KMS-11 (cell line): ENCODE measurements at regions not wholly inside any gene's neighbourhood (a gene's known extent, or its start where the extent isn't known, plus 50 kb on each side); places are given as distances from the start of the nearest gene placed in this dataset.

Experiments
- H2AFZ ChIP-seq: fragments of 200-600 bp; sonication (generic); 2 replicates; pipeline ENCODE4 v1.6.1; 2016; ENCODE audit warnings: antibody characterized with exemption, mixed run types, low read depth
- H3K27ac ChIP-seq: fragments of 200-600 bp; sonication (generic); 2 replicates; pipeline ENCODE4 v1.6.1; 2016; ENCODE audit warnings: mild to moderate bottlenecking, mixed run types
- H3K27me3 ChIP-seq: fragments of 200-600 bp; sonication (generic); 2 replicates; pipeline ENCODE4 v1.6.1; 2017; ENCODE audit warnings: mild to moderate bottlenecking, low read depth, mixed run types, moderate library complexity; ENCODE audit not compliant: insufficient read depth
- H3K36me3 ChIP-seq: fragments of 200-600 bp; sonication (generic); 2 replicates; pipeline ENCODE4 v1.6.1; 2017; ENCODE audit warnings: mild to moderate bottlenecking, mixed run types; ENCODE audit not compliant: insufficient read depth
- H3K4me1 ChIP-seq: fragments of 200-600 bp; sonication (generic); 2 replicates; pipeline ENCODE4 v1.6.1; 2016; ENCODE audit warnings: mild to moderate bottlenecking, low read depth, mixed run types; ENCODE audit not compliant: poor library complexity, severe bottlenecking
- H3K4me2 ChIP-seq: fragments of 200-600 bp; sonication (generic); 2 replicates; pipeline ENCODE4 v1.7.0; 2016; ENCODE audit warnings: mild to moderate bottlenecking, mixed run types
- H3K4me3 ChIP-seq: fragments of 200-600 bp; sonication (generic); IDR thresholded peaks from 2 replicates; pipeline ENCODE4 v1.6.1; 2017; ENCODE audit warnings: low read depth, low read length, mixed read lengths; ENCODE audit not compliant: insufficient read depth
- H3K79me2 ChIP-seq: fragments of 200-600 bp; sonication (generic); 2 replicates; pipeline ENCODE4 v1.6.1; 2016; ENCODE audit warnings: low read depth, mixed run types; ENCODE audit not compliant: insufficient read depth
- H3K9ac ChIP-seq: fragments of 200-600 bp; sonication (generic); 2 replicates; pipeline ENCODE4 v1.6.1; 2016; ENCODE audit warnings: mild to moderate bottlenecking, mixed run types
- H4K20me1 ChIP-seq: fragments of 200-600 bp; sonication (generic); 2 replicates; pipeline ENCODE4 v1.6.1; 2016; ENCODE audit warnings: mild to moderate bottlenecking, mixed run types; ENCODE audit not compliant: insufficient read depth
- TF ChIP-seq, protein P1 (sequence below): fragments of 200-600 bp; sonication (generic); conservative IDR thresholded peaks from 2 replicates; pipeline ENCODE4 v1.6.1; 2017; ENCODE audit warnings: low read depth, mild to moderate bottlenecking, antibody characterized with exemption, low read length, moderate library complexity, mixed read lengths

- no peaks in the 10 kb centered on the region for H3K36me3 ChIP-seq
- no peak overlapping the region for H3K4me2 ChIP-seq
- TF ChIP-seq, protein P1, sequence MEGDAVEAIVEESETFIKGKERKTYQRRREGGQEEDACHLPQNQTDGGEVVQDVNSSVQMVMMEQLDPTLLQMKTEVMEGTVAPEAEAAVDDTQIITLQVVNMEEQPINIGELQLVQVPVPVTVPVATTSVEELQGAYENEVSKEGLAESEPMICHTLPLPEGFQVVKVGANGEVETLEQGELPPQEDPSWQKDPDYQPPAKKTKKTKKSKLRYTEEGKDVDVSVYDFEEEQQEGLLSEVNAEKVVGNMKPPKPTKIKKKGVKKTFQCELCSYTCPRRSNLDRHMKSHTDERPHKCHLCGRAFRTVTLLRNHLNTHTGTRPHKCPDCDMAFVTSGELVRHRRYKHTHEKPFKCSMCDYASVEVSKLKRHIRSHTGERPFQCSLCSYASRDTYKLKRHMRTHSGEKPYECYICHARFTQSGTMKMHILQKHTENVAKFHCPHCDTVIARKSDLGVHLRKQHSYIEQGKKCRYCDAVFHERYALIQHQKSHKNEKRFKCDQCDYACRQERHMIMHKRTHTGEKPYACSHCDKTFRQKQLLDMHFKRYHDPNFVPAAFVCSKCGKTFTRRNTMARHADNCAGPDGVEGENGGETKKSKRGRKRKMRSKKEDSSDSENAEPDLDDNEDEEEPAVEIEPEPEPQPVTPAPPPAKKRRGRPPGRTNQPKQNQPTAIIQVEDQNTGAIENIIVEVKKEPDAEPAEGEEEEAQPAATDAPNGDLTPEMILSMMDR, result no peak
- H4K20me1 ChIP-seq, result no peaks in the 10 kb centered on the region
- no peaks in the 10 kb centered on the region for H3K4me1 ChIP-seq
- H2AFZ ChIP-seq, result no peak overlapping the region
- H3K27ac ChIP-seq, result no peak overlapping the region
- H3K79me2 ChIP-seq, result no peaks in the 10 kb centered on the region
- H3K9ac ChIP-seq, result no peak overlapping the region
- no peak overlapping the region for H3K4me3 ChIP-seq
- H3K27me3 ChIP-seq, result no peaks in the 10 kb centered on the region
Measured at GRCh38 chr10:78729800-78730199, 339.0 kb upstream of the ZMIZ1 start.

DNA sequence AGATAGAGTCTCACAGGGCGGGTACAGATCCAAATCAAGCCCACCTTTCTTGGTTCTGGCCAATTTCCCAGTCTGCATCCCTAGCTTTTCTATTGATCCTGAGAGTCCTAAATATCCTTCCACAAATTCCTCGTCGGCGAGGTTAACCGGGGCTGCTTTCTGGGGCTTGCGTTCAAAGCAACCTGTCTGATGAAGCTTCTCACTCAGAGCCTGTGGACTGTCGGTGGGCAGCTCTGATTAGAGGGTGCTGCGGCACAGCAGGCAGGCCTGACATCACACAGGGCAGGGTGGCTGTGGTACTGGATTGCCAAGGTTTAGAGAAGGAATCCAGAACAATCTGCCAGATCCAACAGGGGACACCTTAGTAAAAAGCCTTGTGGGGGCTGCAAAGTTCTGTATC lies 338.0 kb upstream of the ZMIZ1 start:
- H3K9ac ChIP-seq, result no peak overlapping the region
- H3K4me3 ChIP-seq, result no peak overlapping the region
- no peaks in the 10 kb centered on the region for H3K79me2 ChIP-seq
- H3K4me2 ChIP-seq, result no peak overlapping the region
- no peak overlapping the region for H2AFZ ChIP-seq
- H3K4me1 ChIP-seq, result no peaks in the 10 kb centered on the region
- H4K20me1 ChIP-seq, result no peaks in the 10 kb centered on the region
- TF ChIP-seq, protein P1, result no peak
- no peak overlapping the region for H3K27ac ChIP-seq
- no peaks in the 10 kb centered on the region for H3K36me3 ChIP-seq
- no peaks in the 10 kb centered on the region for H3K27me3 ChIP-seq

- no peak overlapping the region for H3K9ac ChIP-seq
- H3K4me2 ChIP-seq, result no peak overlapping the region
- H3K4me1 ChIP-seq, result no peaks in the 10 kb centered on the region
- TF ChIP-seq, protein P1, result no peak
- H4K20me1 ChIP-seq, result no peaks in the 10 kb centered on the region
- H3K79me2 ChIP-seq, result no peaks in the 10 kb centered on the region
- no peaks in the 10 kb centered on the region for H3K27me3 ChIP-seq
- H3K4me3 ChIP-seq, result no peak overlapping the region
- H3K36me3 ChIP-seq, result no peaks in the 10 kb centered on the region
- H2AFZ ChIP-seq, result no peak overlapping the region
- no peak overlapping the region for H3K27ac ChIP-seq
Measured at GRCh38 chr10:78731675-78732074, 337.1 kb upstream of the ZMIZ1 start.

GRCh38 chr10:78732381-78732780 lies 336.4 kb upstream of the ZMIZ1 start:
- H2AFZ ChIP-seq, result no peak overlapping the region
- H3K4me2 ChIP-seq, result no peak overlapping the region
- H4K20me1 ChIP-seq, result no peaks in the 10 kb centered on the region
- H3K79me2 ChIP-seq, result no peaks in the 10 kb centered on the region
- no peak overlapping the region for H3K27ac ChIP-seq
- TF ChIP-seq, protein P1, result no peak
- no peaks in the 10 kb centered on the region for H3K27me3 ChIP-seq
- no peak overlapping the region for H3K9ac ChIP-seq
- no peaks in the 10 kb centered on the region for H3K36me3 ChIP-seq
- H3K4me3 ChIP-seq, result no peak overlapping the region
- no peaks in the 10 kb centered on the region for H3K4me1 ChIP-seq
